GM21529 (cell line): ENCODE measurements at regions not wholly inside any gene's neighbourhood (a gene's known extent, or its start where the extent isn't known, plus 50 kb on each side); places are given as distances from the start of the nearest gene placed in this dataset.
"Not testable (repeated sequence)": the region's sequence is repeated elsewhere in the genome, so short reads cannot be mapped to it uniquely, and the experiment has no call there.

Experiments
- ATAC-seq: cut with Tn5 transposase; IDR thresholded peaks from one replicate; pipeline ENCODE4 v1.9.1; 2021; ENCODE audit not compliant: unreplicated experiment

- not testable (repeated sequence) for ATAC-seq
These were observed 215.0 kb downstream of the STIM2 start for GRCh38 chr4:27075603-27076002.

GRCh38 chr4:27078934-27079455, 218.4 kb downstream of the STIM2 start:
- ATAC-seq = no peak

GRCh38 chr4:27081675-27082586, 221.3 kb downstream of the STIM2 start:
- ATAC-seq = peak; percentile 77

- no peak for ATAC-seq
These were observed 222.1 kb downstream of the STIM2 start for GRCh38 chr4:27082776-27083175.

GRCh38 chr4:27084685-27085361, 224.2 kb downstream of the STIM2 start:
- ATAC-seq = no peak

GRCh38 chr4:27085396-27085795, 224.8 kb downstream of the STIM2 start:
- no peak for ATAC-seq

GRCh38 chr4:27087306-27088045, 226.8 kb downstream of the STIM2 start:
- ATAC-seq = no peak

- no peak for ATAC-seq
These were observed 227.8 kb downstream of the STIM2 start for GRCh38 chr4:27088491-27088890.

GRCh38 chr4:27089186-27089585, 228.5 kb downstream of the STIM2 start:
- no peak for ATAC-seq

- no peak for ATAC-seq
These were observed 229.8 kb downstream of the STIM2 start for GRCh38 chr4:27090406-27090805.

GRCh38 chr4:27094224-27094623, 233.6 kb downstream of the STIM2 start:
- no peak for ATAC-seq

- ATAC-seq = no peak
These were observed 234.1 kb downstream of the STIM2 start for GRCh38 chr4:27094783-27095182.

GRCh38 chr4:27096142-27096824, 235.6 kb downstream of the STIM2 start:
- ATAC-seq = no peak

- no peak for ATAC-seq
These were observed 237.4 kb downstream of the STIM2 start for GRCh38 chr4:27098034-27098433.

- ATAC-seq = no peak
These were observed 240.1 kb downstream of the STIM2 start for GRCh38 chr4:27100713-27101112.

GRCh38 chr4:27101126-27101525, 240.5 kb downstream of the STIM2 start:
- no peak for ATAC-seq

- ATAC-seq = no peak
These were observed 240.9 kb downstream of the STIM2 start for GRCh38 chr4:27101561-27101960.

GRCh38 chr4:27111627-27112026, 251.0 kb downstream of the STIM2 start:
- ATAC-seq = no peak

GRCh38 chr4:27112587-27112986, 251.9 kb downstream of the STIM2 start:
- no peak for ATAC-seq

GRCh38 chr4:27115221-27115620, 254.6 kb downstream of the STIM2 start:
- ATAC-seq = no peak

GRCh38 chr4:27117453-27117852, 256.8 kb downstream of the STIM2 start:
- ATAC-seq = no peak
